ENCODE measurements at regions not wholly inside any gene's neighbourhood (a gene's known extent, or its start where the extent isn't known, plus 50 kb on each side); places are given as distances from the start of the nearest gene placed in this dataset.
"Not testable (repeated sequence)": the region's sequence is repeated elsewhere in the genome, so short reads cannot be mapped to it uniquely, and the experiment has no call there.

GRCh38 chr7:148487912-148488311 lies 102.7 kb upstream of the C7orf33 start:
- DNase-seq (ENCODE audit: insufficient read length) (no peak), FAIRE-seq (no peak)
- no peak for TF ChIP-seq POLR2AphosphoS5 (IDR thresholded peaks at IDR 0.05; ENCODE audit: low read depth, low read length)
- TF ChIP-seq TAF1 (IDR thresholded peaks at IDR 0.05; ENCODE audit: borderline replicate concordance, low read depth, low read length), result no peak
- no peak for TF ChIP-seq POLR2A (IDR thresholded peaks at IDR 0.05; ENCODE audit: low read depth, low read length)

DNA sequence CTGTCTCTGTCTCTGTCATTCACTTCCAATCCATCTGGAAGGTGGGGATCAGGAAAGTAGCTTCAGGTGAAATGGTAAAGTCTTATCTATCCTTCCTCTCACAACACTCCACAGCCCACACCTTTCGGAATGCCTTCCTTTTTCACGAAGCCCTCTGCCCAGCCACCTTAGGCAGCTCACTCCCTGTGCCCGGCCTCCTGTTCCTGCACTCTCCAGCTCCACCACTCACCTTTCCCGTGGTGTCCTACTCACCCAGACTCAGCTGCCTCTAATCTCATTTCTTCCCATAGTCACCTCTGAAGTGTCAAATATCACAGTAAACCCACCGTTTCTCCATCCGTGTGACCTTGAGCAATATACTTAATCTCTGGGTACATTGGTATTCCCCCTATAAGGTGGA lies 100.9 kb upstream of the C7orf33 start:
- TF ChIP-seq POLR2AphosphoS5 (IDR thresholded peaks at IDR 0.05; ENCODE audit: low read depth, low read length) (no peak), TAF1 (IDR thresholded peaks at IDR 0.05; ENCODE audit: borderline replicate concordance, low read depth, low read length) (no peak), POLR2A (IDR thresholded peaks at IDR 0.05; ENCODE audit: low read depth, low read length) (no peak)
- no peak for DNase-seq (ENCODE audit: insufficient read length)
- no peak for FAIRE-seq

GRCh38 chr7:148492157-148492860 lies 98.3 kb upstream of the C7orf33 start:
- DNase-seq (ENCODE audit: insufficient read length) (no peak), FAIRE-seq (no peak)
- TF ChIP-seq POLR2A (IDR thresholded peaks at IDR 0.05; ENCODE audit: low read depth, low read length), result no peak
- TF ChIP-seq POLR2AphosphoS5 (IDR thresholded peaks at IDR 0.05; ENCODE audit: low read depth, low read length), result no peak
- no peak for TF ChIP-seq TAF1 (IDR thresholded peaks at IDR 0.05; ENCODE audit: borderline replicate concordance, low read depth, low read length)

DNA sequence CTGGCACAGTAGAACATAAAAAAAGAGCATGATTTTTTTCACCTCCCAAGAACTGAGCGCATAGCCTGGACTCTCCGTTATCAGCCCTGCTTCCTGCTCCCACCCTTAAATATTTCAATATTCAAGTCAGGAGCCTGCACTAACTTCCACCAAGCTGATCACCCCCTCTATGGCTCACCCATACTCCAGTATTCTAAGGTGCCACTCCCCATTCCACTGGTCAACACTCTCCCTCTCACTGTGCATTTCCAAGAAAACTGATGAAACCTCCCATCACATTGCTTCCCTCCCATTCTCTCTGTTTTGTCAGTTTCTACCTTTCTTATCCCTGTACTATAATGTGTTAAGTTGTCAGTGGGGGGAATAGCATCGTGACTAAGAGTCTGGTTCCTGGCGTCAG lies 95.0 kb upstream of the C7orf33 start:
- no peak for DNase-seq (ENCODE audit: insufficient read length)
- TF ChIP-seq TAF1 (IDR thresholded peaks at IDR 0.05; ENCODE audit: borderline replicate concordance, low read depth, low read length), result no peak
- no peak for TF ChIP-seq POLR2A (IDR thresholded peaks at IDR 0.05; ENCODE audit: low read depth, low read length)
- no peak for TF ChIP-seq POLR2AphosphoS5 (IDR thresholded peaks at IDR 0.05; ENCODE audit: low read depth, low read length)
- no peak for FAIRE-seq

- FAIRE-seq (peak; percentile 81), DNase-seq (ENCODE audit: insufficient read length) (no peak)
- TF ChIP-seq TAF1 (IDR thresholded peaks at IDR 0.05; ENCODE audit: borderline replicate concordance, low read depth, low read length), result no peak
- TF ChIP-seq POLR2A (IDR thresholded peaks at IDR 0.05; ENCODE audit: low read depth, low read length), result no peak
- TF ChIP-seq POLR2AphosphoS5 (IDR thresholded peaks at IDR 0.05; ENCODE audit: low read depth, low read length), result no peak
Observed at GRCh38 chr7:148500978-148501377, 89.6 kb upstream of the C7orf33 start.

DNA sequence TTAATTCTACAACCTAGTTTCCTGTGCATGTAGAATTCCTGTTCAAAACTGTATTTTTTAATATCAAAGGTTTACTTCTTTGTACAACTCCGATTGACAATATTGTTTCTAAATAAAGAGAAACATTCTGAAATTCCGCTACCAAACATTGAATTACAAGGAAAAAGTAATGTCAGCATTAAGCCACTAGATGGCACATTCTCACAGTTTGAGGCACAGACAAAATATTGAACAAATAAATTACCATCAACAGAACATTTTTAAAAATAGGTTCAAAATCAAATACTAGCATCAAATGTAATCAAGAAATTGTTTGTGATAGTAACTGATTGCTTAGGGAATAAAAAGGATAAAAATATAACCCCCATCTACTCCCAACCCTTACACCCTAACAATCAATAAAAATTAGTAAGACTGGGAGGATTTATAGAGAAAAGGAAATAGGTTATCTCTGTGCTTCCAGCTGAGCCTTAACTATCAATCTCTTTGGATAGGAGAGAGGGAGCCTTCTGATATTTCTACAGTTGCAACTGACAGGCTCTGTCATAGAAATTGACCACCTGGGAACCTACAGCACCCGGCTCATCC lies 86.6 kb upstream of the C7orf33 start:
- no peak for TF ChIP-seq POLR2AphosphoS5 (IDR thresholded peaks at IDR 0.05; ENCODE audit: low read depth, low read length)
- no peak for TF ChIP-seq POLR2A (IDR thresholded peaks at IDR 0.05; ENCODE audit: low read depth, low read length)
- TF ChIP-seq TAF1 (IDR thresholded peaks at IDR 0.05; ENCODE audit: borderline replicate concordance, low read depth, low read length), result no peak
- FAIRE-seq (no peak), DNase-seq (ENCODE audit: insufficient read length) (no peak)

DNA sequence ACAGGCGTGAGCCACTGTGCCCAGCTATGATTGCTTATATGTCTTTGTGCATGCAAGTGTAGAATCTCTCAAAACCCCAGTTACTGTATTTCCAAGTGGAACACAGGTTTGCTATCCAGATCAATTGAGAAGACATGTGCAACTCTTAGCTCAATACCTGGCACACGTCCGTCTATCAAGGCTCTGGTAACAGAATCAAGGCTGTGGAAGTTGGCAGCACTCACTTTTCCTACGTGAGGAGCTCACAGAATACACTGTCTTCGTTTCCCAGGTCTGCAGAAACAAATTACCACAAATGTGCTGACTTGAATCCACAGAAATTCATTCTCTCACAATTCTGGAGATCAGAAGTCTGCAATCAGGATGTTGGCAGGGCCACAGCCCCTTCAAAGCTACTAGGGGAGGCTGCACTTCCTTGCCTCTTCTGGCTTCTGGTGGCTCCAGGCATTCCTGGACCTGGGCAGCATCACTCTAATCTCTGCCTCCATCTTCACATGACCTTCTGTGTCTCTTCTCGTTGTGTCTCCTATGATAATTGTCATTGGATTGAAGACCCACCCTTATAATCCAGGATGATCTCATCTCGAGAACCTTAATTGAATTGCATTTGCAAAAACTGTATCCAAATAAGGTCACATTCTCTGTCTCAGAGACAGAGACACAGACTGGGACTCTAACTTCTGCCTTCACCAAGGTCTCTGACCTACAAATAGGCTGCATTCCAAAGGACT lies 84.8 kb upstream of the C7orf33 start:
- TF ChIP-seq POLR2A (IDR thresholded peaks at IDR 0.05; ENCODE audit: low read depth, low read length) (no peak), POLR2AphosphoS5 (IDR thresholded peaks at IDR 0.05; ENCODE audit: low read depth, low read length) (no peak), TAF1 (IDR thresholded peaks at IDR 0.05; ENCODE audit: borderline replicate concordance, low read depth, low read length) (no peak)
- DNase-seq (ENCODE audit: insufficient read length) (no peak), FAIRE-seq (no peak)

- FAIRE-seq, result peak; percentile 89
- not testable (repeated sequence) for DNase-seq (ENCODE audit: insufficient read length)
Observed at GRCh38 chr7:148507064-148507573, 83.4 kb upstream of the C7orf33 start.

DNA sequence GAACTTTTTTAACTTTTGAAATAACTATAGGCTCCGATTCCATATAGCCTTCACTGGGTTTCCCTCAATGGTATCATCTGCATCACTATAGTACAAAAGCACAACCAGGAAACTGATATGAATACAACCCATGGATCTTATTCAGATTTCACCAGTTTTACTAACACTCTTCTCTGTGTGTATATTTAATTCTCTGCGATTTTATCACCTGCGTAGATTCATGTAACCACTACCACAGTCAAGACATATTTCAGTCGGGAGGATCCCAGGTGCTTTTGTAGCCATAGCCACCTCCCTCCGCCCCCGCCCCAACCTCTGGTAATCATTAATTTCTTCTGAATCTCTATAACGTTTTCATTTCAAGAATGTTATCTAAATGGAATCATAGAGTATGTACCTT lies 82.8 kb upstream of the C7orf33 start:
- DNase-seq (ENCODE audit: insufficient read length) (no peak), FAIRE-seq (no peak)
- TF ChIP-seq TAF1 (IDR thresholded peaks at IDR 0.05; ENCODE audit: borderline replicate concordance, low read depth, low read length), result no peak
- TF ChIP-seq POLR2AphosphoS5 (IDR thresholded peaks at IDR 0.05; ENCODE audit: low read depth, low read length), result no peak
- no peak for TF ChIP-seq POLR2A (IDR thresholded peaks at IDR 0.05; ENCODE audit: low read depth, low read length)

- FAIRE-seq (no peak), DNase-seq (ENCODE audit: insufficient read length) (no peak)
- TF ChIP-seq POLR2A (IDR thresholded peaks at IDR 0.05; ENCODE audit: low read depth, low read length) (no peak), POLR2AphosphoS5 (IDR thresholded peaks at IDR 0.05; ENCODE audit: low read depth, low read length) (no peak), TAF1 (IDR thresholded peaks at IDR 0.05; ENCODE audit: borderline replicate concordance, low read depth, low read length) (no peak)
Observed at GRCh38 chr7:148514236-148514635, 76.3 kb upstream of the C7orf33 start.

GRCh38 chr7:148515237-148515636 lies 75.3 kb upstream of the C7orf33 start:
- FAIRE-seq, result no peak

More at GRCh38 chr7:148515237-148515636, 75.3 kb upstream of the C7orf33 start:
- TF ChIP-seq POLR2A (IDR thresholded peaks at IDR 0.05; ENCODE audit: low read depth, low read length) (no peak), TAF1 (IDR thresholded peaks at IDR 0.05; ENCODE audit: borderline replicate concordance, low read depth, low read length) (no peak), POLR2AphosphoS5 (IDR thresholded peaks at IDR 0.05; ENCODE audit: low read depth, low read length) (no peak)
- DNase-seq (ENCODE audit: insufficient read length), result no peak
